ENCODE measurements at regions not wholly inside any gene's neighbourhood (a gene's known extent, or its start where the extent isn't known, plus 50 kb on each side); places are given as distances from the start of the nearest gene placed in this dataset.
"Not testable (repeated sequence)": the region's sequence is repeated elsewhere in the genome, so short reads cannot be mapped to it uniquely, and the experiment has no call there.

DNA sequence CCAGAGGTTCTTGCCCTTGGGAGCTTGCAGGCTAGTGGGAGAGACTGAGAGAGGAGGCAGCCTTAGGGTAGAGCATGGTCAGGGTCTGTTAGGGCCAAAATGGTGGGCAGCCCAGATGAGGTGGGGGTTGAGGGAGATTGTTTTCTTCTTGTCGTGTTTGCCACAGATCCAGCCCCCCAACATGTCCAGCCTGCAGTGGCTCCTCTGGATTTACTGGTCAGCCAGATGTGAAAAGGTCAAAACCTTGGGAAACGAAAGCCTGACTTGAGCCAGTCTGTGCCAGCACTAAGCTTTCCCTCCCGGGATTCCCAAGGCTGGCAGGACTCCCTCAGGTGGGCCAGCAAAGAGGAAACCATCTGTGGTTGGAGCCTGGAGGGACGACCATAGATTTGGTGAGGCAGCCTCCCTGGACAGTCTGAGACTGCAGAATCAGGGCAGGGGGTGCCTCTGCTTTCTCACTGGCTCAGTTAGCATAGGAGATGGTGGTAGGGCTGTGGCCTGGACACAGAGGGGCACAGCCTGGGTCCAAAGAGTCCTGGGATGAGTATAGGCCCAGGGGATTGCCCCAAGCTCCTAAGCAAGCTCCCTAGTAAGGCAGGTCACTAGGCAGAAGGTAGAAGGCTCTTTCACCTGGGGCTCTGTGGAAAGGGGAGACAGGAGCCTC, 51.2 kb upstream of the PRR23C start:
- no peak for DNase-seq (ENCODE audit: low spot score)

DNA sequence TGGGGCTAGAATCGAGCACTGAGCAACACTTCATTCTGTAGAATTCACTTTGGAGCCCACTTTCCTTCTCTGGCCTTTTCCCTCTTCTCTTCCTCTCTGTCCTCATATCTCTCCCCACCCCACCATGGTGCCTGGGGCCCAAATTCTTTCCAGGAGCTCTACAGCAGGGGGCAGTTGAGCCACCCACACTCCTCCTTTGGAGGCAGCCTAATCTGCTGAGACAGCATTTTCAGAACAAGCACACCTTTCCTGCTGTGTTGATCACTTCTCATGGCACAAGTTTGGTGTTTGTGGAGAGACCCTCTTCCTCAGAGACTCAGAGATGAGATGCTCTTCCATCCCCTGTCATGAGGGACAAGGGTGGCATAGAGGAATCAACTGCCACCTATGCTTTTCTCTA, 52.0 kb upstream of the PRR23C start:
- DNase-seq (ENCODE audit: low spot score), result no peak

DNA sequence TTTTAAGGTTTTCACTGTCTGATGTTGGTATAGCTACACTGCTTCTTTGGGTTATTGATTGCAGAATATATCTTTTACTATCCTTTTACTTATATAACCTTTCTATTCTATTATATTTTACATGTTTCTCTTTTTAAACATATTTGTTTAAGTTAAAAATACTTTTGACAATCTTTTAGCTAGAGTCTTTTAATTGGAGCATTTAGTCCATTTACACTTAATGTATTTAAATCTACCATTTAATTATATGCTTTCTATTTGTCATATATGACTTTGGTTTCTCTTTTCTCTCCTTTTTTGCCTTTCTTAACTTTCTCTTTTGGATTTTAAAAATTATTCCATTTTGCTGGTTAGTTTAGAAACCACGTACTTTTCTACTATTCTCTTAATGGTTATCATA, 53.7 kb upstream of the PRR23C start:
- no peak for DNase-seq (ENCODE audit: low spot score)

DNA sequence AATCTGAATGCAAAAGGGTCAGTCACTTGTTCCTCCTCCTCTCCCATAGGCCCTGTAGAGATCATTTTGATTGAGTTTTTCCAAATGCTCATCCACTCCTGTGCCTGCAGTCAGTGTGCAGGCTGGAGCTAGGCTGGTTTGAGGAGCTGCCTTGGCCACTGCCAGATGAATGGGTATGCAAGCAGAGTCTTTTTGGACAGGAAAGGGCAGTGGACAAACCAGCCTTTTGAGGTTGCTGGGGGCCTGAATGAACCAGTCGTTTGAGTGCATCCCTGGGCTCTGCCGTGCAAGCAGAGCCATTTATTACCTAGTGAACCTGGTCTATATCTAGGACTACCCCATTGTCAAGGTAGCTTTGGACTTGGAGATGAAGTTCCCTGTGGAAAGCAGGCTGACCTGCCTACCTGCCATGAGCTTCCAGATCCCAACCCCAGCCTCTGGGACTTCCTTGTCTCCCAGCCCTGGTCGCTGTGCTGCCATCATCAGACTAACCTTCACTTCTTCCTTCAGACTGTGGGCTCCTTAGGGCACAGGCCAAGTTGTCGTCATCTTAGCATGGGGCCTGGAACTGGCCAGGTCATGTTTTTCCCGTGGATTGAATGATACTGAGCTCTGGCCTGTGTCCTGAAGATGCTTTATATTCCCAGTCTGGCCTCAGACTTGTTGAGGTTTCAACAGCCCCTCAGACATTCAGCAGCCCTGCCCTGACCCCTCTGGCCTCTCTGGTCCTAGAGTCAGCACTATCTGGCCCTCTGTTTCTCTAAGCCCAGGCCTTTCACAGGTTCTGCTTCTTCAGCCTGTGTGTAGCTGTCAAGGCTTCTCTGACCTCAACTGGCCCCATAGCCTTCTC, 55.5 kb upstream of the PRR23C start:
- DNase-seq (ENCODE audit: low spot score), result no peak

DNA sequence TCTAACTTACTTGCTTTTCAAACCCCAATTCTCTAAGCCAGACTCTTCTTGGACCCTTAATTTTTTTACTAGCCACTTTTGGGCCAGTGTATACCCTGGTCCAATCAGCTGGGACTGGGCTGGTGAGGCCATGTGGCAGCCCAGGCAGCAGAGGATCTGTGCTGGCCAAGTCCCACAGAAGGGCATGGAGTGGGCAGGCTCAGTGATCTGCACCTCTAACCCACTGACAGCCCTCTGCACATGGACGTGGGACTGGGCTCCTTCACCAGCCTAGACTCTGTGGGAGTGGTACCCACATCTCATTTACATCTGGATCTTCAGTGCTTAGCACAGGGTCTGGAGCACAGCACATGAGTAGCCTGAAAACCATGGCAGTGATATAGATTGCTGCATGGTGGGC, 56.1 kb upstream of the PRR23C start:
- no peak for DNase-seq (ENCODE audit: low spot score)

DNA sequence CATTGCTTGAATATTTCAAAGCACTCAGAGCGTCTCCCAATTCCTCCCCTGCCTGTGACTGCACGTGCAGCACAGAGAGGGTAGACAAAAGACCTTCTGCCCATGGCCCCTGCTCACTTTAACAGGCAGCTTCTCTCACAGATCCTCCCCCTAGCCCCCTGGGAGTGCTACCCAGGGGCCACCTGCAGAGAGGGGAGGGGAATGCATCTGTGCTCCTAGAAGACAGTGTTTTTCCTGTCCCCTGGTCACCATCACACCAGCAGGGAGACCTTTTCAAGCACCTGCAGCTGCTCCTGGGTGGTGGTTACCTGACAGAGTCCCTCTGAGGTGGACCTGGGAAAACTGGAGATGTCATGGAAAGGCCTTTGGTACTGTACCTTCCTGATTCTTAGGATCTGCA, 56.7 kb upstream of the PRR23C start:
- no peak for DNase-seq (ENCODE audit: low spot score)

DNA sequence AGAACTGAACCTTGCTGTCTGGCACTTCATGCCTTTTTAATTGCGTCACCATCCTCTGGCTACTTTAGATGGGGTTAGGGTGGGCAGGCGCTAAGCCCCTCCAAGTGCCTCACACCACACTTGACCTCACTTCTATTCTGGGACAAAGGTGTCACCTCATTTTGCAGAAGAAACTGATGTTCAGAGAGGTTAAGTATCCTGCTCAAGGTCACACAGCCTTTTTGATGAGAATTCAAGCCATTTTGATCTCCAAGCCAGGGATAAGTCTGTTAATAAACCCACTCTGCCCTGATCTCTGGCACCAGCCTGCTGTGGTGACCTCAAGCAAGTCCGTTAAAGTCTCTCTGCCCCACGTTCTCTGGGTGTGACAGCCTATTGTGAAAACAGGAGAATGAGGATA, 58.8 kb upstream of the PRR23C start:
- no peak for DNase-seq (ENCODE audit: low spot score)

DNA sequence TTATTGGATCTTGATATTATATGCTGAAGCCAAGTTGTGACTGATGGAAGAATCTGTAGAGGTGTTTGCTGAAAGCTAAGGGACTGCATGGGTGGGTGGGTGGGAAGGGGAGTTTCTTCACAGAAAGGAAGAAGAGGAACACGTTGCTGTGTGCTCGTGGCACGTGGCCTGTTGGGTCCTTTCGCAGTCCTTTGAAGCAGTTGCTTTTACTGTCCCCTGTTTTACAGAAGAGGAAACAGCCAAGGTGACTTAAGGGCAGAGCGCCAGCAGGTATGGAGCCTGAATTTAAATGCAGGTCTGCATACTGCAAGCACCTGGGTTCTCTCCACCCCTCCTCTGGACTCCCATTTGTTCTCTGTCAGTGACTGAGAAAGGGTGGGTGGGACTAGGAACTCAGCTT, 59.4 kb upstream of the PRR23C start:
- DNase-seq (ENCODE audit: low spot score), result no peak

DNA sequence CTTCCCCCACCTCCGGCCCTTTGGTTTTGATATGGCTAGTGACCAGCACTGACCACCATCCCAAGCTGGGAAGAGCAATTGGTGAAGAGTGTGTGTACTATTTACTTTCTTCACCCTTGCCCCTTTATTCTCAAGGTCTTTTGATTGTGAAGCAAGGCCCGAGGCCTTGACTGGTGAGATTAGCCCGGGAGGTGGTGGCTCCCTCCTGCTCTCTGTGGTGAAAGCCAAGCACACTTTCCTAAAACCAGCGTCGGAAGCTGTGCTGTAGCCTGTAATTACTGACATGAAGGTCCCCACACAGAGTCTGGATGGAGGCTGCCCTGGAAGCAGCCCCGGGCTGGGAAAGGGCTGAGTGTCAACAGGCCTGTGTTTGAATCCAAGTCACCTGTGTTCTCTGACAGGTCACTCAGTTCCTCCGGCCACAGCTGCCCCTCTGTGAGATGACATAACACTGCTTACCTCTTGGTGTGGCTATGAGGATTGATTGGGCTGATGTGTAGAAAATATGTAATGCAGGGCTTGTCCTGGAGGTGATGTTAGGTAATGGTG, 60.5 kb upstream of the PRR23C start:
- no peak for DNase-seq (ENCODE audit: low spot score)

DNA sequence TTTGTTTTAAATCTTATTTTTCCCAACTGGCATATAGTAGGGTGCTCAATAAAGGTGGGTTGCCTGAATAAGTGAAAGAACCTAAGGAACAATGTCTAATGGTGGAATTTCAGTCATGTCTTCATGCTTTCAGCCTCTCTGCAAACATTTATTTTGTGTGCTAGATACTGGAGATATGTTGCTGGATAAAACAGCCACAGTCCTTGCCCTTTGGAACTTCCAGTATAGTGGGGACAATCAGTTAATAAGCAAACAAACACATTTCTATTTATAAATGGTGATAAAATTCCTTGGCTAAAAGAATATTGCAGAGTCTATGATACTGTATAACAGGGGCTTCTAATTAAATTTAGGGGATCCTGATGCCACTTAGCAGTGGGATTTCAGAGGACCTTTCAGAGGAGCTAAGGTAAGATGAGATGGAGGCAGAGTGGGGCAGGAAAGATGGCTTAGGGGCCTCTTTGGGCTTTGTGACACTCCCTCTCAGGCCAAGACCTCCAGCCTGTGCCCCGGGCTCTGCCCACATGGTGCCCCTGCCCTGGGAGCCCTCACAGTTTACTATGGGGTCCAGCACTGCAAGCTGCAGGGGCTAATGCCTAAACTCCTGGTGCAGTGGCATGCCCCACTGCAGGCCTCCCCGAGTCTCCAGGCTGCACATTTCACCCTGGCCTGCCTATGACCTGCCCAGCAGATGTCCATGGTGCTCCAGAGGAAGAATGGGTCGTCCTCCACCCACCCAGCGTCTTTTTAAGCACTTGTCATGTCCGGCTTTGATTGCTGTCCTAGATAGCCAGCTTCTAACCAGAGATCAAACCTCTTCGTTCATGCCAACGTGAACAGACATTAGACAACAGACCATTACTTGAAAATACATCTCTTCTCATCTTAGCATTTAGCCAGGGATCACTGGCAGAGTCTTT, 61.6 kb upstream of the PRR23C start:
- no peak for DNase-seq (ENCODE audit: low spot score)

DNA sequence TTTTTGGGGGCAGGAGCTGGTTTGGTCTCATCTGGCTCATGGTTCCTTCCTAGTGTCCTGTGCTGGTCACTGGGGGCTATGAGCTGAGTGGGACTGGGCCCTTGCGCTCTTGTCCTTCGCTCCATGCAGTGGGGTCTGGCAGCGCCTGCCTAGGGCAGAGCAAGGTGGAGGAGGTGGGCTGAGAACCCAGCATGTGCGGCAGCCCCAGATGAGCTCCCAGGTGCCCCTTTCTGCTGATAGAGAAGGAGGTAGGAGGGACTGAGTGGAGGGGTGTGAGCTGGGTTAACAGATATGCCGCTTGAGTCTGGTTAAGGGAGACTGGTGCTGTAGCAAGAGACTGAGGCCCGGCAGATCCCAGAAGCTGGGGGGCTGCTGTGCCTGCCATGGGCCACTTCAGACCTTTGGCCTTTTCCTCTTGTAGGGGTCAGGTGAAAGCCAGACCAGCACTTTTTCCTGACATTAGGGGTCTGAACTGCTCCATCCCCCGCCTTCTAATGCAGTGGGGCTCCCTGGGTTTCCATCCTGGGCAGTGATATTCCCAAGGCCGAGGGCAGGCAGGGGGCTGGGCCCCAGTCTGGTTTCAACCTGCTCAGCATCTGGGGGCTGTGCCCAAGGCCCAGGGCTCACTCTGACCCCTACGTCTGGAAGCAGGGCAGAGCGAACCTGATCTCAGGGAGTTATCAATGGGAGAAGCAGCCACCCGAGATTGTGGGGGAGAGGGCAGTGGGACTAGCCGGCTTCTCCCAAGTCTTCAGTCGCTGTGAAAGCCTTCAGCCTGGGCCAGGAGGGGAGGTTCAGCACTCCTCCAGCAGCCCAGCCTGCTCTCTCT, 62.9 kb upstream of the PRR23C start:
- DNase-seq (ENCODE audit: low spot score), result no peak

DNA sequence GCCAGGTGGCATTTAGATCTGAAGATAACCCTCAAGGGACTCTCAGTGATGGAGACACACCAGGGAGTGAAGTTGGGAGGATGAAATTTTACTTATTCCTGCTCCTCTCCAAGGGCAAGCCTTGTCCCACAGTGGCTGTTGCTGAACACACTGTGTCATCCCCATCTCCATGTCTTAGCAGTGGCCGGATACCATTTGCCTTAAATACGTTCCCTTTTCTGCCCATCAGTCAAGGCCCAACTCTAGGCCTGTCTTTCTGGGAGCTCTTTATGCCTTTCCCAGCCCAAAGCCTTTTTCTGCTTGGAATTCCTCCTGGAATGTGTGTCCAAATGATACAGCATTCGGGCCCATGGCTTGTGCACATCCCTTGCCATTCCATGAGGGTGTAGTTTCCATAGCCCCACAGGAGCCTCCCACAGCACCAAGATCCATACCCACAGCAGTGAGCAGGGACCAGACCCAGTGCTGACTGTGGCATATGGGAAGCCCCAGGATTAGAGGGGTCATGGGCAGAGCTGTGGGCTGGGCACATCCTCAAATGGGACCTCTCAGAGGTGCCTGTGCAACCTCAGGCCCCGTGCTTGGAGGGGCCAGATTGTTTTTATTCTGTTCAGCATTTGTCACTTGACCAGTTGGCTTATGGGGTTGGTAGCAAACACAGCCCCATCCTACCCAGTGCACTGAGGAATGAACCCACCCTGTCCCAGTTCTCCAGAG, 63.7 kb upstream of the PRR23C start:
- DNase-seq (ENCODE audit: low spot score), result no peak

DNA sequence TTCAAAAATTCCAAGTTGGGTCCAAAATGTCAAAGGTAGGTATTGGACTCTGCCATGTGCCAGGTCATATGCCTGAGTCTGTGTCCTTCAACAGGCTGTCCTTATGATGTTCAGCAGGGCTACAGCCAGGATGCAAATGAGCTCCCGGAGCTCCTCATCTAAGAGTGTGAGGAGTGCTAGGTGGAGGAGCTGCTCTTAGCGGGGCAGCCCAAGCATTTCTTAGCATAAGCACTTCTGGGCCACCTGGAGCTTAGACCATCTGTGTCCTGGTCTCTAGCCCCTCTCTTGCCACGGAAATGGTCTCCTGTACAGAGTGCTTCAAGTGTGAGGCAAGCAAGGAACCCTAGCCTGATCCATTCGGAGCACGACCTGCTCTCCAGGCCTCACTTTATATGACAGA, 64.6 kb upstream of the PRR23C start:
- DNase-seq (ENCODE audit: low spot score), result no peak

DNA sequence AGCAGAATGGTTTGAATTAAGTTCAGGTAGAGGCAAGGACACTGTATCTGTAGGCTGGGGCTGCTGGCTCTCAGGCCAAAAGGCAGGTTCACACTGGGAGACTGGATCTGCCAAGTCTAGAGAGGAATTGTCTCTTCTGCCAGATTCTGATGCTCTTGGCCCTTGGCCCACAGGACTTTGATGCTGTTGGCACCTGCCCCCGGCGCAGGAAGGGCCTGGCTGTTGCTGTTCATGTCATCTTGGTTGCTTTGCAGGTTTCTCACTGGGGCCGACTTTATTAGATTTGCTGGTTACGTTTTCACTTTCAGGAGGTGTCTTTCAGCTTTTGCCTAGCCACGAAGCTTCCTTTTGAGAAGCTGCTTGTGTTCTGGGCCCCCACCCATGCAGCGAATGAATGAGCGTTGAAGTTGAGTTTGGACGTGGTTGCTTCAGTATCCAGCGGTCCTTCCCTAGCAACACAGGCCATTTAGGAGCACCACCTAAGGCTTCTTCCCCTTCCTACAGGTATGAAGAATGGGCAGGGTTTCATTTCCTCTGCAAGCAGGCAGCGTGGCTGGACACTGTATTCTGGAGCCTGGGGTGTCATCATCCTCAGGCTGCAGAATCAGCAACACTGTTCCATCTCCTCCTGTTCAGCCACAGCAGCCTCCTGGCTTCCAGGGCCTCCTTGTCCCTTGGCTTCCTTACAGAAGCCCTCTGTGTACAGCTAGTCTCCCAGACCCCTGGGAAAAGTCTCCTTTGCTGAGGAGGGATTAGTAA, 65.6 kb upstream of the PRR23C start:
- no peak for DNase-seq (ENCODE audit: low spot score)

DNA sequence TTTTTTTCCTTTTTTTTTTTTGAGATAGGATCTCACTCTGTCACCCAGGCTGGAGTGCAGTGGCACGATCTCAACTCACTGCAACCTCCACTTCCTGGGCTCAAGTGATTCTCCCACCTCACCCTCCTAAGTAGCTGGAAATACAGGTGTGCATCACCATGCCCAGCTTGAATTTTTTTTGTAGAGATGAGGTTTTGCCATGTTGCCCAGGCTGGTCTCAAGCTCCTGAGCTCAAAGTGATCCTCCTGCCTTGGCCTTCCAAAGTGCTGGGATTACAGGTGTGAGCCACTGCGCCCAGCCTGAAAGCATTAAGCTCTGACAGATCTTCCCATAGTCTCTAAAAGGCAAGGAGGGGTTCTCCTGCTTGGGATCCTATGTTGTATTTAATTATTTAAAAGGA, 66.2 kb upstream of the PRR23C start:
- DNase-seq (ENCODE audit: low spot score), result not testable (repeated sequence)

DNA sequence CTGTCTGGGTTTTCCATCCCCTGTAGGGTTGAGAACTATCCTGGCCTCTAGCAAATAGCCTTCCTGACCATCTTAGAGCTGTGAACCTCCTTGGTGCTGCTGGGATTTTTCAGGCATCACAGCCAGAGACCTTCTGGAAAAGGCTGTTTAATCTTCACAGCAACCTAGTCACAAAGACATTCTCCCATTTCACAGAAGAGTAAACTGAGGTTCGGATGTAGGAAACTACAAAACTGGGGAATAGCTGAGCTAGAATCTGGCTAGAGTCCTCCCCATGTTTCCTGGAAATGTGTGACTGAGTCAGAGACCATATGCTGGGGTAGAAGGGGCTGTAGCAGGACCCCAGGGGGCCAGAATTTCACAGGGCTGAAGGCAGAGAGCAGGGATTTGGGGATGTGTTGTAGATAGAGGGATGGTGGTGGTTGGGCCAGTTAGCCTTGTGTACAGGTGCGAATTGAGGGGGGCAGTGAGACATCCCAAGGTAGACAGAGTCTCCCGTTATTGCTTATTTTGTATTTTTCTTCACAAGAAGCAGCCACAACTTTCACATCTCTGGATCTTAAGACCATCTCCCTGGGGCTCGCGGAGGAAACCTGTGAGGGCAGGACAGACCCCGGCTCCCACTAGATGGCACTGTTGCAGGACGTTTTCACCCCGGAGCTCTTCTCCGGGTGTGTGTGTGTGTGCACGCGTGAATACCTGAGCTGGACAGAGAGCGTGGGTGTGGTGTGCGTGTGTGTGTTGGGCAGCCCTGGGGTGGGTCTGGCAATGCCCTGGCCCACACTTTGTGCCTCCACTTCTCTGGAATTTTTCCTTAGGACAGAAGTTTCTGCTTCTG, 66.9 kb upstream of the PRR23C start:
- peak; percentile 44 for DNase-seq (ENCODE audit: low spot score)

DNA sequence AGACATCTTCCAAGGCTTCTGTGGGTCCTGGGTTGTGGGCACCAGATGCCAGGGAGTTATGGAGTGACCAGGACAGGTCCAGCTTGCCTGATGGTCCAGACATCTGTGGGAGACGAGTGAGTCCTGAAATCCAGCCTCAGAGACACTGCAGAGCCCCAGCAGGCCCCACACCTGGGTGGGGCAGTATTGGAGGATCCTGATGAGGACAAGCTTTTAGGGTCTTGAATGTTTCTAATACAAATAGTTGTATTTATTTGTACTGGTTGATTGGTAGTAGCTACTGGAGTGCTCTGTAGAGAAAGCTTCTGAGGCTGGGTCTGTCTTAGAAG, 67.5 kb upstream of the PRR23C start:
- no peak for DNase-seq (ENCODE audit: low spot score)

DNA sequence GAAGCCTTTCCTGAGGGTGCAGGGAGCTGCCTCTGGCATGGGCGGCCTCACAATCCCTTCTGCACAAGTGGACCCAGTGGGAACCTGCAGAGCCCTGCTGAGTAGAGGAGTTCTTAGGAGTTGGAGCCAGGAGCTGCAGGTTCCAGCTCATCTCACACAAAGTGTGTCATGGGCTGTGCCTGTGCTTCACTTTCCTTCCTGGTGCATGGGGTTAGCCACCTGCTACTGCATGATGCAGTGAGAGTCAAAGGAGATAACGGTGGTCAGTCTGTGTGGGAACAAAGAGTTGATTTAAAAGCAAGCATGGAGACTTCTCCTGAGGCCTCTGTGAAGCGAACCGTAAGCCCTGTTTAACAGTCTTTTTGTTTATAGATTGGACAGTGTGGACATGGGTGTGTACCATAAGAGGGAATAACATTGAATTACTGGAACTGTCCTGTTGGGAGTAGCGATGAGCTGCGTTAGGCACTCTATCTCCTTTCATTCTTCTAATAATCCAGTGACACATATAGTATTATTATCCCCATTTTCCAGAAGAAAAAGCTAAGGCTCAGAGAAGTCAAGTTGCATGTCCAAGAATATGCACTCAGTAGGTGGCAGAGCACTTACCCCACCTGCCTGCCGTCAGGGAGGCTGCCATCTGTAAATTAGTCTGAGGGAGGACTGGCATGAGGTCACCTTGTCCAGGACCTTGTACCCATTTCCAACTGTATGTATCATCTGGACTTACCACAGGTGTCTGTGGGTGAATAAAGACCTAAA, 68.7 kb upstream of the PRR23C start:
- DNase-seq (ENCODE audit: low spot score), result no peak

DNA sequence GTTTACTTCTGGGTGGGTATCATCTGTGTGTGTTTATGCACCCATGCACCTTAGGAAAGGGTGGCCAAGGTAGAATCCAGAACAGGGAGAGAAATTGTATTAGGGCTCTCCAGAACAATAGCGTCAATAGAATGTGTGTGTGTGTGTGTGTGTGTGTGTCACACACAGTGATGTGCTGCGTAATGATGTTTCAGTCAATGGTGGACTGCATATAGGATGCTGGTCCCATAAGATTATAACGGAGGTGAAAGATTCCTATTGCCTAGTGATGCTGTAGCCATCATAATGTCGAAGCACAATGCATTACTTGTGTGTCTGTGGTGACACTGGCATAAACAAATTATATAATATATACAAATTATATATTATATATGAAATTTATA, 69.3 kb upstream of the PRR23C start:
- no peak for DNase-seq (ENCODE audit: low spot score)
